WTC11 (cell line): ENCODE measurements at regions not wholly inside any gene's neighbourhood (a gene's known extent, or its start where the extent isn't known, plus 50 kb on each side); places are given as distances from the start of the nearest gene placed in this dataset.

ENCODE experiments used
- KAT7 ChIP-seq: sonication (generic); formaldehyde crosslinking; IDR thresholded peaks from 2 replicates; pipeline ENCODE4 v1.8.1; 2023; ENCODE audit warnings: missing genetic modification reagents, mild to moderate bottlenecking, borderline replicate concordance
- NR2C2 ChIP-seq: sonication (generic); formaldehyde crosslinking; IDR thresholded peaks from 2 replicates; pipeline ENCODE4 v1.8.0; 2022; ENCODE audit warnings: mild to moderate bottlenecking, missing genetic modification reagents

DNA sequence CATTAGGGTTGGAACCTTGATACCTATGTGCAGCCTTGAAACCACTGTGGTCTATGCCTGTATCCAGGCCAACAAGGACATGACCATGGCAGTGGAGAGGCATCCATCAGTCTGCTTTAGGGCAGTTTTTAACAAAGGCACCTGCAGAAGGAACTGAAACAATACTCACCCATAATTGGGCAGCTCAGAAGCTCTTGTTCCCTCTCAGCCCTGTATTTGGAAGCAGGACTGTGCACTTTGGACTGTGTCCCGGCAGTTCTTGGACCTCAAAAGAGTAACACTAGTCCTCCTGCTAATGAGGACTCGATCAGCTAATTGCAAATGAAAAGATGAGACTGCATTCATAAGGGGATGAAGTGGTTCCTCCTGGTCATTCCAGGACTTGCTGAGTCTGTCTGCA is 500.2 kb upstream of the TNP1 start:
- TF ChIP-seq KAT7 (no peak), NR2C2 (CRISPR knock-in tag) (no peak)
